ENCODE measurements at regions not wholly inside any gene's neighbourhood (a gene's known extent, or its start where the extent isn't known, plus 50 kb on each side); places are given as distances from the start of the nearest gene placed in this dataset.

- Histone ChIP-seq H3K79me2 (ENCODE audit: insufficient read depth, low read length) (no peaks in the 10 kb centered on the region), H3K4me2 (ENCODE audit: low read length) (no peak overlapping the region), H3K27me3 (ENCODE audit: insufficient read depth, low read length) (no peaks in the 10 kb centered on the region), H4K20me1 (ENCODE audit: insufficient read depth, low read length) (no peaks in the 10 kb centered on the region), H3K4me1 (ENCODE audit: insufficient read depth, low read length, severe bottlenecking) (no peaks in the 10 kb centered on the region), H3K4me3 (ENCODE audit: low read depth, low read length, poor library complexity, severe bottlenecking) (no peak overlapping the region), H2AFZ (ENCODE audit: low read length) (no peak overlapping the region), H3F3A (ENCODE audit: insufficient read depth, low read length) (no peaks in the 10 kb centered on the region), H3K9me2 (ENCODE audit: low read depth, low read length) (no peaks in the 10 kb centered on the region), H3K9ac (ENCODE audit: low read length) (no peak overlapping the region), H3K27ac (ENCODE audit: low read depth, low read length, poor library complexity, severe bottlenecking) (no peak overlapping the region), H3K9me3 (ENCODE audit: low read length) (no peaks in the 10 kb centered on the region), H3K36me3 (ENCODE audit: insufficient read depth, low read length) (no peaks in the 10 kb centered on the region)
- TF ChIP-seq EZH2 (IDR thresholded peaks at IDR 0.05; ENCODE audit: borderline replicate concordance, low read length) (no peak), CTCF (IDR thresholded peaks at IDR 0.05; ENCODE audit: low read length) (no peak)
Measured at GRCh38 chr9:85213650-85214607, 527.8 kb downstream of the AGTPBP1 start.

GRCh38 chr9:85212887-85213286 is 528.9 kb downstream of the AGTPBP1 start:
- no peaks in the 10 kb centered on the region for H4K20me1 ChIP-seq (ENCODE audit: insufficient read depth, low read length)
- no peaks in the 10 kb centered on the region for H3F3A ChIP-seq (ENCODE audit: insufficient read depth, low read length)
- H3K36me3 ChIP-seq (ENCODE audit: insufficient read depth, low read length) = no peaks in the 10 kb centered on the region
- no peaks in the 10 kb centered on the region for H3K27me3 ChIP-seq (ENCODE audit: insufficient read depth, low read length)
- no peaks in the 10 kb centered on the region for H3K9me3 ChIP-seq (ENCODE audit: low read length)
- TF ChIP-seq EZH2 (IDR thresholded peaks at IDR 0.05; ENCODE audit: borderline replicate concordance, low read length) (no peak), CTCF (IDR thresholded peaks at IDR 0.05; ENCODE audit: low read length) (no peak)
- H3K9ac ChIP-seq (ENCODE audit: low read length) = no peak overlapping the region
- no peak overlapping the region for H3K4me3 ChIP-seq (ENCODE audit: low read depth, low read length, poor library complexity, severe bottlenecking)
- no peak overlapping the region for H3K4me2 ChIP-seq (ENCODE audit: low read length)
- no peaks in the 10 kb centered on the region for H3K79me2 ChIP-seq (ENCODE audit: insufficient read depth, low read length)
- no peak overlapping the region for H2AFZ ChIP-seq (ENCODE audit: low read length)
- no peaks in the 10 kb centered on the region for H3K4me1 ChIP-seq (ENCODE audit: insufficient read depth, low read length, severe bottlenecking)
- no peaks in the 10 kb centered on the region for H3K9me2 ChIP-seq (ENCODE audit: low read depth, low read length)
- H3K27ac ChIP-seq (ENCODE audit: low read depth, low read length, poor library complexity, severe bottlenecking) = no peak overlapping the region

- no peak overlapping the region for H3K4me2 ChIP-seq (ENCODE audit: low read length)
Measured at GRCh38 chr9:85212209-85212608, 529.5 kb downstream of the AGTPBP1 start.

More at GRCh38 chr9:85212209-85212608, 529.5 kb downstream of the AGTPBP1 start:
- no peak overlapping the region for H3K4me3 ChIP-seq (ENCODE audit: low read depth, low read length, poor library complexity, severe bottlenecking)
- no peaks in the 10 kb centered on the region for H4K20me1 ChIP-seq (ENCODE audit: insufficient read depth, low read length)
- no peak overlapping the region for H2AFZ ChIP-seq (ENCODE audit: low read length)
- H3K9me2 ChIP-seq (ENCODE audit: low read depth, low read length) = no peaks in the 10 kb centered on the region
- no peaks in the 10 kb centered on the region for H3K4me1 ChIP-seq (ENCODE audit: insufficient read depth, low read length, severe bottlenecking)
- H3K27ac ChIP-seq (ENCODE audit: low read depth, low read length, poor library complexity, severe bottlenecking) = no peak overlapping the region
- no peak for TF ChIP-seq CTCF (IDR thresholded peaks at IDR 0.05; ENCODE audit: low read length)
- TF ChIP-seq EZH2 (IDR thresholded peaks at IDR 0.05; ENCODE audit: borderline replicate concordance, low read length) = no peak
- H3K79me2 ChIP-seq (ENCODE audit: insufficient read depth, low read length) = no peaks in the 10 kb centered on the region
- H3K27me3 ChIP-seq (ENCODE audit: insufficient read depth, low read length) = no peaks in the 10 kb centered on the region
- no peaks in the 10 kb centered on the region for H3K36me3 ChIP-seq (ENCODE audit: insufficient read depth, low read length)
- H3F3A ChIP-seq (ENCODE audit: insufficient read depth, low read length) = no peaks in the 10 kb centered on the region
- H3K9ac ChIP-seq (ENCODE audit: low read length) = no peak overlapping the region
- H3K9me3 ChIP-seq (ENCODE audit: low read length) = no peaks in the 10 kb centered on the region
